ENCODE measurements at regions not wholly inside any gene's neighbourhood (a gene's known extent, or its start where the extent isn't known, plus 50 kb on each side); places are given as distances from the start of the nearest gene placed in this dataset.

DNA sequence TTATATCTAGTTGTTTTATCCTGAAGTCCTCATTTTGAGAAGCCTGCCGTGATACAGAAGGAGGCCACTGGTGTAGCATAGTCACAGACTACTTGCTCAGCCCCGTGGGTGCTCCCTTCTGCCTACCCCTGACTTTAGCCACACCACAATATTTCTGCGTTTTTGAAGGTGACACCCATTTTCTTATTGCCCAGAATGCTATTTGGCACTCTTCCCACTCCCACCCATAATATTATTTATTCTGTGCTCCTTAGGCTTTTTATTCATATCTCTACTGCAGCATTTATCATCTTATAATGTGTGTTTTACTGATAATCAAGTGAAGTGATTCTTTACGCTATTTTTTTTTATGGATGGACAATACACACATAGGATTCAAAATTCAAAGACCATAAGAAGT, 107.3 kb downstream of the OR2B2 start:
- FAIRE-seq (no peak), DNase-seq (ENCODE audit: low spot score) (no peak), ATAC-seq (no peak)
- Histone ChIP-seq H2AFZ (ENCODE audit: low read length) (no peak overlapping the region), H3K4me1 (ENCODE audit: insufficient read depth, low read length) (peaks cover 24% of the 10 kb centered on the region), H3K4me3 (replicated peaks in 1 of 3; ENCODE audit: insufficient read depth in 1 of 3, low read depth in 2 of 3, low read length in 3 of 3) (no peak overlapping the region), H3K79me2 (ENCODE audit: insufficient read depth, low read length) (no peaks in the 10 kb centered on the region), H4K20me1 (ENCODE audit: insufficient read depth, low read length) (no peaks in the 10 kb centered on the region), H3K9me3 (ENCODE audit: low read length) (no peaks in the 10 kb centered on the region), H3K27me3 (ENCODE audit: control insufficient read depth in 1 of 2, insufficient read depth in 2 of 2, low read length in 2 of 2) (no peaks in the 10 kb centered on the region; a peak in 1 of 5 replicates), H3K27ac (ENCODE audit: extremely low read length, insufficient read depth, low read length) (no peak overlapping the region), H3K4me2 (ENCODE audit: low read depth, low read length) (no peak overlapping the region), H3K9ac (ENCODE audit: insufficient read depth, low read depth, low read length) (no peak overlapping the region), H3K36me3 (replicated peaks in 1 of 2; ENCODE audit: control insufficient read depth in 1 of 2, insufficient read depth in 2 of 2, low read length in 2 of 2) (no peaks in the 10 kb centered on the region)
- TF ChIP-seq HOXA5 (CRISPR knock-in tag; IDR thresholded peaks at IDR 0.05), result no peak
- TF ChIP-seq, protein P1, sequence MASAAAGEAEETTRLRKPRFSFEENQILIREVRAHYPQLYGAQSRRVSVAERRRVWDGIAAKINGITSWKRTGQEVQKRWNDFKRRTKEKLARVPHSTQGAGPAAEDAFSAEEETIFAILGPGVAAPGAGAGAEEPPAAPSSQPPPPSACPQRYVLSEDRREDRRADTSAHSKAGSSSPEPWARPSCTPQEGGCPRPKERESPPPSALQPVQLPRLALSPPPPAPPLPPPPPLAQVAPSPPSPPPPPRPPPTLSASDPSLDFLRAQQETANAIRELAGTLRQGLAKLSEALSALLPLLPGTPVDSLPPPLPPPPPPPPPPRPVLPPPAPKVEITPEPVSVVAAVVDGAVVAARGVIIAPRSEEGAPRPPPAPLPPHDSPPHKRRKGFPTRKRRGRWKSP (CRISPR knock-in tag; IDR thresholded peaks at IDR 0.05), result no peak
- TF ChIP-seq, protein P2, sequence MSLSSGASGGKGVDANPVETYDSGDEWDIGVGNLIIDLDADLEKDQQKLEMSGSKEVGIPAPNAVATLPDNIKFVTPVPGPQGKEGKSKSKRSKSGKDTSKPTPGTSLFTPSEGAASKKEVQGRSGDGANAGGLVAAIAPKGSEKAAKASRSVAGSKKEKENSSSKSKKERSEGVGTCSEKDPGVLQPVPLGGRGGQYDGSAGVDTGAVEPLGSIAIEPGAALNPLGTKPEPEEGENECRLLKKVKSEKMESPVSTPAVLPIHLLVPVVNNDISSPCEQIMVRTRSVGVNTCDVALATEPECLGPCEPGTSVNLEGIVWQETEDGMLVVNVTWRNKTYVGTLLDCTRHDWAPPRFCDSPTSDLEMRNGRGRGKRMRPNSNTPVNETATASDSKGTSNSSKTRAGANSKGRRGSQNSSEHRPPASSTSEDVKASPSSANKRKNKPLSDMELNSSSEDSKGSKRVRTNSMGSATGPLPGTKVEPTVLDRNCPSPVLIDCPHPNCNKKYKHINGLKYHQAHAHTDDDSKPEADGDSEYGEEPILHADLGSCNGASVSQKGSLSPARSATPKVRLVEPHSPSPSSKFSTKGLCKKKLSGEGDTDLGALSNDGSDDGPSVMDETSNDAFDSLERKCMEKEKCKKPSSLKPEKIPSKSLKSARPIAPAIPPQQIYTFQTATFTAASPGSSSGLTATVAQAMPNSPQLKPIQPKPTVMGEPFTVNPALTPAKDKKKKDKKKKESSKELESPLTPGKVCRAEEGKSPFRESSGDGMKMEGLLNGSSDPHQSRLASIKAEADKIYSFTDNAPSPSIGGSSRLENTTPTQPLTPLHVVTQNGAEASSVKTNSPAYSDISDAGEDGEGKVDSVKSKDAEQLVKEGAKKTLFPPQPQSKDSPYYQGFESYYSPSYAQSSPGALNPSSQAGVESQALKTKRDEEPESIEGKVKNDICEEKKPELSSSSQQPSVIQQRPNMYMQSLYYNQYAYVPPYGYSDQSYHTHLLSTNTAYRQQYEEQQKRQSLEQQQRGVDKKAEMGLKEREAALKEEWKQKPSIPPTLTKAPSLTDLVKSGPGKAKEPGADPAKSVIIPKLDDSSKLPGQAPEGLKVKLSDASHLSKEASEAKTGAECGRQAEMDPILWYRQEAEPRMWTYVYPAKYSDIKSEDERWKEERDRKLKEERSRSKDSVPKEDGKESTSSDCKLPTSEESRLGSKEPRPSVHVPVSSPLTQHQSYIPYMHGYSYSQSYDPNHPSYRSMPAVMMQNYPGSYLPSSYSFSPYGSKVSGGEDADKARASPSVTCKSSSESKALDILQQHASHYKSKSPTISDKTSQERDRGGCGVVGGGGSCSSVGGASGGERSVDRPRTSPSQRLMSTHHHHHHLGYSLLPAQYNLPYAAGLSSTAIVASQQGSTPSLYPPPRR (CRISPR knock-in tag; IDR thresholded peaks at IDR 0.05; ENCODE audit: borderline replicate concordance), result no peak
- no peak for TF ChIP-seq ZNF333 (CRISPR knock-in tag; IDR thresholded peaks at IDR 0.05; ENCODE audit: borderline replicate concordance)
- TF ChIP-seq NR2F6 (IDR thresholded peaks at IDR 0.05), result no peak
- no peak for TF ChIP-seq NR2F6 (CRISPR knock-in tag; IDR thresholded peaks at IDR 0.05)
- TF ChIP-seq, protein P3, sequence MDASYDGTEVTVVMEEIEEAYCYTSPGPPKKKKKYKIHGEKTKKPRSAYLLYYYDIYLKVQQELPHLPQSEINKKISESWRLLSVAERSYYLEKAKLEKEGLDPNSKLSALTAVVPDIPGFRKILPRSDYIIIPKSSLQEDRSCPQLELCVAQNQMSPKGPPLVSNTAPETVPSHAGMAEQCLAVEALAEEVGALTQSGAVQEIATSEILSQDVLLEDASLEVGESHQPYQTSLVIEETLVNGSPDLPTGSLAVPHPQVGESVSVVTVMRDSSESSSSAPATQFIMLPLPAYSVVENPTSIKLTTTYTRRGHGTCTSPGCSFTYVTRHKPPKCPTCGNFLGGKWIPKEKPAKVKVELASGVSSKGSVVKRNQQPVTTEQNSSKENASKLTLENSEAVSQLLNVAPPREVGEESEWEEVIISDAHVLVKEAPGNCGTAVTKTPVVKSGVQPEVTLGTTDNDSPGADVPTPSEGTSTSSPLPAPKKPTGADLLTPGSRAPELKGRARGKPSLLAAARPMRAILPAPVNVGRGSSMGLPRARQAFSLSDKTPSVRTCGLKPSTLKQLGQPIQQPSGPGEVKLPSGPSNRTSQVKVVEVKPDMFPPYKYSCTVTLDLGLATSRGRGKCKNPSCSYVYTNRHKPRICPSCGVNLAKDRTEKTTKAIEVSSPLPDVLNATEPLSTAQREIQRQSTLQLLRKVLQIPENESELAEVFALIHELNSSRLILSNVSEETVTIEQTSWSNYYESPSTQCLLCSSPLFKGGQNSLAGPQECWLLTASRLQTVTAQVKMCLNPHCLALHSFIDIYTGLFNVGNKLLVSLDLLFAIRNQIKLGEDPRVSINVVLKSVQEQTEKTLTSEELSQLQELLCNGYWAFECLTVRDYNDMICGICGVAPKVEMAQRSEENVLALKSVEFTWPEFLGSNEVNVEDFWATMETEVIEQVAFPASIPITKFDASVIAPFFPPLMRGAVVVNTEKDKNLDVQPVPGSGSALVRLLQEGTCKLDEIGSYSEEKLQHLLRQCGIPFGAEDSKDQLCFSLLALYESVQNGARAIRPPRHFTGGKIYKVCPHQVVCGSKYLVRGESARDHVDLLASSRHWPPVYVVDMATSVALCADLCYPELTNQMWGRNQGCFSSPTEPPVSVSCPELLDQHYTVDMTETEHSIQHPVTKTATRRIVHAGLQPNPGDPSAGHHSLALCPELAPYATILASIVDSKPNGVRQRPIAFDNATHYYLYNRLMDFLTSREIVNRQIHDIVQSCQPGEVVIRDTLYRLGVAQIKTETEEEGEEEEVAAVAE (CRISPR knock-in tag; IDR thresholded peaks at IDR 0.05; ENCODE audit: borderline replicate concordance), result no peak
- TF ChIP-seq, protein P4, sequence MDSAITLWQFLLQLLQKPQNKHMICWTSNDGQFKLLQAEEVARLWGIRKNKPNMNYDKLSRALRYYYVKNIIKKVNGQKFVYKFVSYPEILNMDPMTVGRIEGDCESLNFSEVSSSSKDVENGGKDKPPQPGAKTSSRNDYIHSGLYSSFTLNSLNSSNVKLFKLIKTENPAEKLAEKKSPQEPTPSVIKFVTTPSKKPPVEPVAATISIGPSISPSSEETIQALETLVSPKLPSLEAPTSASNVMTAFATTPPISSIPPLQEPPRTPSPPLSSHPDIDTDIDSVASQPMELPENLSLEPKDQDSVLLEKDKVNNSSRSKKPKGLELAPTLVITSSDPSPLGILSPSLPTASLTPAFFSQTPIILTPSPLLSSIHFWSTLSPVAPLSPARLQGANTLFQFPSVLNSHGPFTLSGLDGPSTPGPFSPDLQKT (CRISPR knock-in tag; IDR thresholded peaks at IDR 0.05; ENCODE audit: borderline replicate concordance), result no peak
- TF ChIP-seq, protein P5, sequence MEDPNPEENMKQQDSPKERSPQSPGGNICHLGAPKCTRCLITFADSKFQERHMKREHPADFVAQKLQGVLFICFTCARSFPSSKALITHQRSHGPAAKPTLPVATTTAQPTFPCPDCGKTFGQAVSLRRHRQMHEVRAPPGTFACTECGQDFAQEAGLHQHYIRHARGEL (CRISPR knock-in tag; IDR thresholded peaks at IDR 0.05), result no peak
- no peak for TF ChIP-seq FOSL1 (CRISPR knock-in tag; IDR thresholded peaks at IDR 0.05; ENCODE audit: borderline replicate concordance)
- intact Hi-C loops (cut with micrococcal nuclease; ENCODE audit: unreplicated experiment), result loop anchor here (5.0 kb wide), 1 partner anchor 277 kb away; the partner anchor contains the start of gene ZNF165
- 77% methylated on average over 4 of the region's 4 CpGs for WGBS (ENCODE audit: low lambda C conversion rate)
- in situ Hi-C loops (cut with HindIII; ENCODE audit: extremely low pct_ligation_motif_present, low pct_unique_long_range_greater_than_20kb), result loop anchor here (5.0 kb wide), 1 partner anchor 92 kb away; no protein-coding TSS in a partner anchor
- no TSS peak for BruUV-seq (replicated peaks)
- ChIA-PET POLR2A (no interaction called here), CTCF (ENCODE audit: low intra/inter-chr PET ratio, low total read pairs) (no interaction called here)

Measured in HepG2 (cell line).